Vagina (tissue), 2 donors: ENCODE measurements at regions not wholly inside any gene's neighbourhood (a gene's known extent, or its start where the extent isn't known, plus 50 kb on each side); places are given as distances from the start of the nearest gene placed in this dataset.

Experiments used
- DNase-seq, 2 donors: peaks; one replicate each; pipeline ENCODE4 v3.0.0-alpha.2; 2017; ENCODE audit errors: extremely low spot score in 2 of 2
- H3K27ac ChIP-seq: fragments of 200-600 bp; sonication (generic); one replicate; pipeline ENCODE4 v1.5.1; 2019
- H3K27me3 ChIP-seq: fragments of 200-600 bp; sonication (generic); one replicate; pipeline ENCODE4 v1.5.1; 2019
- H3K36me3 ChIP-seq, 2 donors: fragments of 200-600 bp; sonication (generic); one replicate each; pipeline ENCODE4 v1.5.1; 2017 to 2019
- H3K4me1 ChIP-seq: fragments of 200-600 bp; sonication (generic); one replicate; pipeline ENCODE4 v1.5.1; 2019
- H3K4me3 ChIP-seq, 2 donors: fragments of 200-600 bp; sonication (generic); 1 replicate in 1 of 2; 2 replicates in 1 of 2; pipeline ENCODE4 v1.5.1; 2016 to 2019
- H3K9me3 ChIP-seq: fragments of 200-600 bp; sonication (generic); one replicate; pipeline ENCODE4 v1.5.1; 2019
- CTCF ChIP-seq, 3 experiments: fragments of 450-650 bp in 2 of 3; fragments of 200-600 bp in 1 of 3; sonication (generic) in 1 of 3; IDR thresholded peaks; one replicate each; pipeline ENCODE4 v1.5.1; 2017 to 2019; ENCODE audit warnings: antibody characterized with exemption in 3 of 3, mild to moderate bottlenecking in 2 of 3, moderate library complexity in 2 of 3
- POLR2A ChIP-seq, 2 donors: fragments of 450-650 bp; IDR thresholded peaks; one replicate each; pipeline ENCODE4 v1.6.1; 2017; ENCODE audit warnings: antibody characterized with exemption in 2 of 2, mild to moderate bottlenecking in 2 of 2, moderate library complexity in 2 of 2
- POLR2AphosphoS5 ChIP-seq, 2 donors: sonication (generic); formaldehyde crosslinking; IDR thresholded peaks; one replicate each; pipeline ENCODE4 v1.9.0; 2017; ENCODE audit warnings: antibody characterized with exemption in 2 of 2, mild to moderate bottlenecking in 2 of 2, low read depth in 1 of 2; ENCODE audit not compliant: insufficient read depth in 1 of 2
- intact Hi-C: fragments of 100-400 bp; cut with DNase I; formaldehyde crosslinking; loops from one replicate; pipeline ENCODE4 v1.15.1; 2023

GRCh38 chr22:49639956-49640355 is 187.7 kb downstream of the BRD1 start:
- no peaks in the 10 kb centered on the region for H3K36me3 ChIP-seq
- TF ChIP-seq CTCF (IDR thresholded peaks at IDR 0.05) (no peak), POLR2AphosphoS5 (IDR thresholded peaks at IDR 0.05; ENCODE audit: insufficient read depth in 1 of 2, low read depth in 1 of 2) (no peak), POLR2A (IDR thresholded peaks at IDR 0.05) (no peak)
- no peak overlapping the region for H3K27ac ChIP-seq
- intact Hi-C loops: no loop called here
- no peaks in the 10 kb centered on the region for H3K9me3 ChIP-seq
- H3K4me3 ChIP-seq: no peak overlapping the region
- H3K27me3 ChIP-seq: no peaks in the 10 kb centered on the region
- DNase-seq: no peak
- H3K4me1 ChIP-seq: no peaks in the 10 kb centered on the region

GRCh38 chr22:49638788-49639187 is 188.9 kb downstream of the BRD1 start:
- Histone ChIP-seq H3K36me3 (no peaks in the 10 kb centered on the region), H3K27ac (no peak overlapping the region), H3K9me3 (no peaks in the 10 kb centered on the region), H3K4me3 (no peak overlapping the region), H3K27me3 (no peaks in the 10 kb centered on the region), H3K4me1 (no peaks in the 10 kb centered on the region)
- no peak for DNase-seq
- no peak for TF ChIP-seq POLR2A (IDR thresholded peaks at IDR 0.05)
- no peak for TF ChIP-seq CTCF (IDR thresholded peaks at IDR 0.05)
- no peak for TF ChIP-seq POLR2AphosphoS5 (IDR thresholded peaks at IDR 0.05; ENCODE audit: insufficient read depth in 1 of 2, low read depth in 1 of 2)
- intact Hi-C loops: no loop called here

GRCh38 chr22:49638001-49638400 is 189.7 kb downstream of the BRD1 start:
- H3K4me1 ChIP-seq: peaks cover under 1% of the 10 kb centered on the region
- H3K27ac ChIP-seq: no peak overlapping the region
- no peaks in the 10 kb centered on the region for H3K27me3 ChIP-seq
- intact Hi-C loops: no loop called here
- H3K9me3 ChIP-seq: no peaks in the 10 kb centered on the region
- H3K36me3 ChIP-seq: no peaks in the 10 kb centered on the region
- TF ChIP-seq POLR2AphosphoS5 (IDR thresholded peaks at IDR 0.05; ENCODE audit: insufficient read depth in 1 of 2, low read depth in 1 of 2): no peak
- no peak for TF ChIP-seq CTCF (IDR thresholded peaks at IDR 0.05)
- no peak for TF ChIP-seq POLR2A (IDR thresholded peaks at IDR 0.05)
- H3K4me3 ChIP-seq: no peak overlapping the region
- no peak for DNase-seq

GRCh38 chr22:49637255-49637760 is 190.4 kb downstream of the BRD1 start:
- no peak overlapping the region for H3K4me3 ChIP-seq
- TF ChIP-seq POLR2A (IDR thresholded peaks at IDR 0.05) (no peak), POLR2AphosphoS5 (IDR thresholded peaks at IDR 0.05; ENCODE audit: insufficient read depth in 1 of 2, low read depth in 1 of 2) (no peak), CTCF (IDR thresholded peaks at IDR 0.05) (no peak)
- H3K27me3 ChIP-seq: no peaks in the 10 kb centered on the region
- no peak for DNase-seq
- peaks cover 8% of the 10 kb centered on the region for H3K4me1 ChIP-seq
- intact Hi-C loops: no loop called here
- H3K9me3 ChIP-seq: no peaks in the 10 kb centered on the region
- H3K27ac ChIP-seq: no peak overlapping the region
- no peaks in the 10 kb centered on the region for H3K36me3 ChIP-seq

GRCh38 chr22:49636649-49637048 is 191.0 kb downstream of the BRD1 start:
- Histone ChIP-seq H3K27me3 (no peaks in the 10 kb centered on the region), H3K27ac (no peak overlapping the region), H3K9me3 (no peaks in the 10 kb centered on the region), H3K36me3 (no peaks in the 10 kb centered on the region), H3K4me3 (no peak overlapping the region), H3K4me1 (peaks cover 13% of the 10 kb centered on the region)
- intact Hi-C loops: no loop called here
- DNase-seq: no peak
- TF ChIP-seq POLR2A (IDR thresholded peaks at IDR 0.05) (no peak), CTCF (IDR thresholded peaks at IDR 0.05) (no peak), POLR2AphosphoS5 (IDR thresholded peaks at IDR 0.05; ENCODE audit: insufficient read depth in 1 of 2, low read depth in 1 of 2) (no peak)
